AG04450 (cell line): ENCODE measurements at regions not wholly inside any gene's neighbourhood (a gene's known extent, or its start where the extent isn't known, plus 50 kb on each side); places are given as distances from the start of the nearest gene placed in this dataset.

Source experiments
- CTCF ChIA-PET: fragments of 300-600, 350-600 bp; formaldehyde crosslinking; extraction: SDS; loops from one replicate; lab custom pipeline; 2022; ENCODE audit warnings: antibody characterized with exemption, inconsistent platforms; lab: Charles Lee
- POLR2A ChIA-PET: fragments of 350-600 bp; formaldehyde crosslinking; extraction: SDS; loops from one replicate; lab custom pipeline; 2021; ENCODE audit warnings: antibody characterized with exemption, inconsistent platforms; lab: Yijun Ruan, JAX
- DNase-seq: peaks from one replicate; pipeline ENCODE4 v3.0.0-alpha.2; 2011; ENCODE audit warnings: low read depth, low spot score
- H3K27ac ChIP-seq: one replicate; pipeline ENCODE4 v1.5.1; 2012; ENCODE audit warnings: low read depth, low read length, control low read depth
- H3K27me3 ChIP-seq: one replicate; pipeline ENCODE4 v1.6.0; 2012; ENCODE audit warnings: low read length; ENCODE audit not compliant: control insufficient read depth, insufficient read depth
- H3K4me3 ChIP-seq: 2 replicates; pipeline ENCODE4 v1.5.1; 2011; ENCODE audit warnings: mild to moderate bottlenecking, low read depth, low read length, control low read depth
- H3K9me3 ChIP-seq: 2 replicates; pipeline ENCODE4 v1.5.1; 2012; ENCODE audit warnings: low read length; ENCODE audit not compliant: control insufficient read depth, insufficient read depth
- CTCF ChIP-seq: IDR thresholded peaks from 2 replicates; pipeline ENCODE4 v1.5.1; 2011; ENCODE audit warnings: low read depth, low read length, control low read depth, inconsistent platforms

GRCh38 chr12:82187595-82187994 is 170.6 kb downstream of the CCDC59 start:
- H3K27ac ChIP-seq: no peak overlapping the region
- ChIA-PET CTCF (no interaction called here), POLR2A (no interaction called here)
- no peak for DNase-seq
- no peak overlapping the region for H3K4me3 ChIP-seq
- H3K9me3 ChIP-seq: peaks cover 5% of the 10 kb centered on the region; the same call in 1 of the 2 replicates
- no peak for TF ChIP-seq CTCF
- no peaks in the 10 kb centered on the region for H3K27me3 ChIP-seq

- ChIA-PET CTCF (no interaction called here), POLR2A (no interaction called here)
- DNase-seq: no peak
- Histone ChIP-seq H3K9me3 (peaks cover 2% of the 10 kb centered on the region; the same call in 1 of the 2 replicates), H3K27me3 (no peaks in the 10 kb centered on the region), H3K27ac (no peak overlapping the region), H3K4me3 (no peak overlapping the region)
- no peak for TF ChIP-seq CTCF
Measured at GRCh38 chr12:82187011-82187410, 171.2 kb downstream of the CCDC59 start.

GRCh38 chr12:82186282-82186681 is 171.9 kb downstream of the CCDC59 start:
- CTCF ChIA-PET: no interaction called here

GRCh38 chr12:82184844-82185243 is 173.3 kb downstream of the CCDC59 start:
- Histone ChIP-seq H3K9me3 (peaks cover 2% of the 10 kb centered on the region; the same call in 1 of the 2 replicates), H3K27ac (no peak overlapping the region), H3K4me3 (no peak overlapping the region), H3K27me3 (no peaks in the 10 kb centered on the region)
- ChIA-PET CTCF (no interaction called here), POLR2A (no interaction called here)
- no peak for TF ChIP-seq CTCF
- no peak for DNase-seq

More at GRCh38 chr12:82186282-82186681, 171.9 kb downstream of the CCDC59 start:
- POLR2A ChIA-PET: no interaction called here
- peaks cover 2% of the 10 kb centered on the region; the same call in 1 of the 2 replicates for H3K9me3 ChIP-seq
- no peak for TF ChIP-seq CTCF
- H3K4me3 ChIP-seq: no peak overlapping the region
- H3K27ac ChIP-seq: no peak overlapping the region
- no peak for DNase-seq
- H3K27me3 ChIP-seq: no peaks in the 10 kb centered on the region

- Histone ChIP-seq H3K27me3 (no peaks in the 10 kb centered on the region), H3K9me3 (no peaks in the 10 kb centered on the region), H3K27ac (no peak overlapping the region), H3K4me3 (no peak overlapping the region)
- DNase-seq: no peak
- ChIA-PET POLR2A (no interaction called here), CTCF (no interaction called here)
- no peak for TF ChIP-seq CTCF
Measured at GRCh38 chr12:82182601-82183190, 175.5 kb downstream of the CCDC59 start.
